ENCODE measurements at regions not wholly inside any gene's neighbourhood (a gene's known extent, or its start where the extent isn't known, plus 50 kb on each side); places are given as distances from the start of the nearest gene placed in this dataset.
A peak's percentile ranks its signal among the peaks of the same experiment; 100 is the strongest.
"Not testable (repeated sequence)": the region's sequence is repeated elsewhere in the genome, so short reads cannot be mapped to it uniquely, and the experiment has no call there.

DNA sequence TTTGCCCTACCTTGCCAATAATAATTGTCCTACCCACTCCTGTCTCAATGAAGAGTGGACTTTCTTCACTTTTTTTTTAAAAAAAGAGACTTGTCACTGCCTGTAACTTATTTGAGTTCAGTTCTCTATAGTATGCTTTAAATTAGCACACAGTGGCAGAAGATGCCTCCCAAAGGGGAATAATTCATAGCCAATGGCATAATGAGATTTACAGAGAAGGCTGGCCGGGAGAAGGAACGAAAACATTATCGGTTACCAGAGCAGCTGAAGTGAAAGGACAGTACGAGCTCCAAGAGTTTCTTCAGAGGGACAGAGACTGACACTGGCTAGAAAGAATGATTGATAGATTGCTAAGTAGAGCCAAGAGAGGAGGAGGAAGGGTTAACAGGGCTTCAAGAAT, 356.3 kb downstream of the EMP1 start:
- DNase-seq: no peak

DNA sequence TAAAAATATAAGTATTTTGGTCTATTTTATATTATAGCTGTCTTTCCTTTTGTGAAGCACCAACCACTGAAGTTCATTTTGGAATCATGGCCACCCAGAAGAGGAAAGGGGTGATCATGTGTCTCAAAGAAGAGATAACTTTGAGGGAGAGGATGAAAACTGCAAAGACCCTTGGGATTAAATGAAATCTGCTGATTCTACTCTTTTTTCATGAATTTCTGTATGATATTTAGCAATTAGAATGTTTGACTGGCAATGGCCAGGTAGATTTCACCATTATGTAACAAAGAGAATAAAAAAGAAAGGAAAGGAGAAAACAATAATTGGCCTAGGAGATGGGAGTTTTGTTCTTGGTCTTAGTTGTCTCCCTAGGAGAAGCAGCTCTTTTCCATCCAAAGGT, 350.8 kb downstream of the EMP1 start:
- no peak for DNase-seq

DNA sequence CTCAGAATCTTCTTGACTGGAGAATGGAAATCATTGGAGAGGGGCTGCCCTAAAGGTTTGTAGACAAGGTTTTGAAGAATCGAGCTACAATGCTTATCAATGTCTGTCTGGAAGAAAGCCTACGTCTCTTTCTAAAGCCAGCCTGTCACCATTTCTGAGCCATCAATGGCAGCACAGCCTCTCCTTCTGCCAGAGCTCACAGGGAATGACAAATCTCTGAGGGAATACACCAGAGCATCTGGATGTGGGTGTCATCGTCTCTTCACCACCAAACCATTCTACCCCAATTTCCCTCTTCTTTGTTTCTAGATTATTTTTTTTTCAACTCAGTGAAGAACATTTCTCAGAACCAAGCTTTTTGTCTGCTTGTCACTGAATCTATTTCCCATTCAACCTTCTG, 349.7 kb downstream of the EMP1 start:
- DNase-seq: no peak

DNA sequence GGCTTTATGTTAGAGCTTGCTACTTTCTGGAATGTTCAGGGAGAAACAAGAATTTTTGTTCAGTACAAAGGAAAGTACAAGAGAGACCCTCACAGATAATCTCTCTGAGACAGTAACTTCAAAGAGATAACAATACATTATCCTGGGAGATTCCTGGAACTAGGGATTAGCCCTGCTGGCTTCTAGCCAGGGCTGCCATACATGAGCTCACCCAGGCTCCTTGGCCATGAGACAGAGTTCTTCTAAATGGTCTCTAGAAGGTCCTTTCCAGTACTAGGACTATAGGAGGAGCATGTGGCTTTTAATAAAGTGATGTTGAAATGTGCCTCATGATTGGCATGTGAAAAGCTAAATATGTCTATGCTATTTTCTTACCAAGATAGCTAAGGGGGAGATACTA, 342.5 kb downstream of the EMP1 start:
- DNase-seq: no peak

DNA sequence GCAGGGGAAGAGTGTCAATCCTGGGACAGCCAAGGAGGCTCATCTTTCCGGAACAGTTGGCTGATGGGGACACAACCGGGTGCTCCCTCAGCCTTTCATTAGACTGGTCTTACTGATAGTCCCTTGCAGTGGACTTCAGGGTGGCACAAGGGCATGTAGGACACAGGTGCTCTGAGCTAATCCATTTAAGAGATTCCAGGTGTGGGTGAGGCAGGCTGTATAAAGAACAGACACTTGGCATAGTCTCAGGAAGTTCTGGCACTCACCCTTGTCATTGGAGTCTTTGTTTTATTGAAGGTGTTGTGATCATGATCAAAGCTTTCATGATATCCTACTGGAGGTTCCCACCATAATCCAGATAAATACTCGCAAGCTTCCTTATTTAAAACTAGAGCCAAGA, 341.6 kb downstream of the EMP1 start:
- DNase-seq: no peak

DNA sequence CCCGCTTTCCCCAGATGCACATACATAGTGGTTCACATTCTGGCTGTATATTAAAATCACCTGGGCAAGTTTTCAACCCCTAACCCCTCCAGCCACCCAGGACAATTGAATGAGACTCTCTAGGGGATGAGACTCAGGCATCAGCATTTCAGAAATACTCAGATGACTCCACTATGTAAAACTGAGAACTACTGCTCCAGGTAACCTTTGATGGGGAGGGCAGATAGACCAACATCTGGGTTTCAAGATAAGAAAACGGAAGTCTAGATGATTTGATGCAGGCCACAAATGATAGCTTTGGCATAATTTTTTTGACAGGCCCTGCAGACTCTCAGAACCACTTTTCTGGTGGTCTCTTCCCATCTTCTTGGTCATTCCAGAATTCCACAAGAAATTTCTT, 341.1 kb downstream of the EMP1 start:
- no peak for DNase-seq

DNA sequence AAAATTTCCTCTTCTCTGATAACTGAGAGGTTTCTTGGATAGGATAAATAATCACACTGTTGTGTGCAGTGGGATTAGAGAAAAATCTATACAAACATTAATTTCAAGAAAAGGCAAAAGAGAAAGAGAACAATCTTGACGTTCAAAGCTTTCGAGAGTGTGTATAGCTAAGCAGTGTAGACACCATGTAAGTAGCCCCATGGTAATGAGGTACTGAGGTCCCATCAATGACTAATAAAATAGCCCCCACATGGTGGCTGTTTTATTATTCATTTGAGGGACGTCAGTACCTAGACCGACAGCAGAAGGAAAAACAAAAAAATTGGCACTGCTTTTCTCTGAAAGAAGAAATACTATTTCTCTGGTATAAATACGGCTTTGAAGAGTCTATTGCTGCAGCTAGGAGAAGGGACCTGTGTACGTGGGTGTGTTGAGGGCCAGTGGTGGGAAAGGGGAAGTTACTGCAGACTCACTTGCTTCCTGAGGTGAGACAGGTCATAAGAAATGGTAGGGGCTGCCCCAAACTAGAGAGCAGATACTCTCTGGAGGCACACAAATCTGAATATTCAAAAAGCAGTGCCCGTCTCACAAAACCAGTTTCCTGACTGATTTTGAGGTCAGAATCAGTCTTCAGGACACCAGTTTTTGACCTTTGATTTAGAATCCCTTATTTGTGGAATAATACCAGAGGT, 339.8 kb downstream of the EMP1 start:
- peak in 1 of 2 experiments; percentile 12 for DNase-seq

DNA sequence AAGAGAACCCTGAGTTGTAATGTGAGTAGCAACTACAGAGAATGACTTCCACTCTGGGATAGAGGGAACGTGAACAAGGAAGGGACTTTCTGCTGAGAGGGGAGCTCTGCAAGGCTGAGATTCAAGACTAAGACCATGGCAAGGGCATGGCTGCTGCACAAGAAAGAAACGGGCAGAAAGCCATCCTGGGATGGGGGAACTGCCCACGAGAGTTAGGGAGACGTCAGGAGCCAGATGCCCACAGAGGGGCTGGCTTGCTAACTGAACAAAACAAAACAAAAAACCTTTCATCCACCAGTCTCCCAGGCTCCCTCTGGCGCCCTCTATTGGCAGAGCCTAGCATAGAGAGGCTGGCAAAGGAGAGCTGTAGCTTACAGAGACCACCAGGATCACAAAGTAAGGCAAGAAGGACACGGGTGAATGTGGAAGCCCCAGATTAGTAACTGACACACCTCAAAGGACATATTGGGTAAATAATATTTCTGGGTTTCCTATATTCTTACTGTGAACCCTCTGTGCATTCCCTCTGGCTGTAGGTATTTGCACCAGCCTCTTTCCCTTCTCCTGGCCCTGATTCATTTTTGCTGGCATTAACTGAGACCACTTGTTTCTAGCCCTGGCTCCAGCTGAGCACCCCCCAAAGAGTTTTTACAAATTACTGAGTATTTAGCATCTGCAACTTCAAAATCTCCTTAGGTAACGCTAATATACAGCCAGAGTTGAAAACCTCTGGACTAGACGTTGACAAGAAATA, 338.3 kb downstream of the EMP1 start:
- DNase-seq: peak; percentile 62 to 68

DNA sequence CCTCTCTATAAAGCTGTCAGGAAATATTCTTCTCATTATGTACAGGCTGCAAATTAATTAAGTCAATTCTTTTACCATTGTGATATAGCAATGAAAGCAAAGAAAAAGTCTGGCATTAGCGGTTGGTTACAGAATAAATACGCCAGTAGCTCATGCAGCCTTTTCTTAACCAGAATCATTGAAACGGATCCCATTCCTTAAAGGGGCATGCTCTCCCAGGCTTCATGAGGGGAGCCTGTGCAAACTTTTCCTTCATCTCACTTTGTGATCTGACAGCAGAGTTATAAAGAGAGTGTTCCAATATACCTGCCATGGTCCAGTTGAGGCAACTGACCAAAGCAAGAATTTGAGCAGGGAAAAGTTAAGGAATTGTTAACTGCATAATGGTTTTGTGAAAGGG, 337.7 kb downstream of the EMP1 start:
- no peak for DNase-seq

DNA sequence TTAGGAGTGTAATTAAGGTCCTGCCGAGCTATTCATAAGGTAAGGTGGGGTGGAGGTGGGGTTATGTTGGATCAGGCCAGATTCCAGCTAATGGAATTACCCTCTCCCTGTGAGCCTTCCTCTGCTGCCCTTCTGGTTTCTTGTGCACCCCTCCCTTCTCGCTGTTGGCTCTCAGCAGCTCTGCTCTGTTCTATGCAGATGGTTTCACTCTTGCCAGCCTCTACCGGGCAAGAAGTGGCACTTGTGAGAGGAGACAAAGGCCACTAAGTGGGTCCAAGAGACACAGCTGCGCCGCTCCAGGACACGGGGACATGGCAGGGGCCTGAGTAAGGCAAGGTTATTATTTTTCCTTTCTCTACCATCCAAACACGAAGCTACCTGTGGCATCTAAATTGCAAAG, 334.4 kb downstream of the EMP1 start:
- DNase-seq: no peak

DNA sequence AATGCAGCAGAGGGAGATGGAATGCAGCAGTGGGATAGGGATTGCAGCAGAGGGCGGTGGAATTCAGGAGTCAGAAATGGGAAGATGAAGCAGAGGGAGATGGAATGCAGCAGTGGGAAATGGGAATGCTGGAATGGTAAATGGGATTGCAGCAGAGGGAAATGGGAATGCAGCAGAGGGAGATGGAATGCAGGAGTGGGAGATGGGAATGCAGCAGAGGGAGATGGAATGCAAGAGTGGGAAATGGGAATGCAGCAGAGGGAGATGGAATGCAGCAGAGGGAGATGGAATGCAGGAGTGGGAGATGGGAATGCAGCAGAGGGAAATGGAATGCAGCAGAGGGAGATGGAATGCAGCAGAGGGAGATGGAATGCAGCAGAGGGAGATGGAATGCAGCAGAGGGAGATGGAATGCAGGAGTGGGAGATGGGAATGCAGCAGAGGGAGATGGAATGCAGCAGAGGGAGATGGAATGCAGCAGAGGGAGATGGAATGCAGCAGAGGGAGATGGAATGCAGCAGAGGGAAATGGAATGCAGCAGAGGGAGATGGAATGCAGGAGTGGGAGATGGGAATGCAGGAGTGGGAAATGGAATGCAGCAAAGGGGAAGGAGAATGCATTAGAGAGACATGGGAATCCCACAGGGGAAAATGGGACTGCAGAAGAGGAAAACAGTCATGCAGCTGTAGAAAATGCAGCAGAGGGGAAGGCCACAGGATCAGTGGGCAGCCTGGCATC, 329.8 kb downstream of the EMP1 start:
- not testable (repeated sequence) for DNase-seq

DNA sequence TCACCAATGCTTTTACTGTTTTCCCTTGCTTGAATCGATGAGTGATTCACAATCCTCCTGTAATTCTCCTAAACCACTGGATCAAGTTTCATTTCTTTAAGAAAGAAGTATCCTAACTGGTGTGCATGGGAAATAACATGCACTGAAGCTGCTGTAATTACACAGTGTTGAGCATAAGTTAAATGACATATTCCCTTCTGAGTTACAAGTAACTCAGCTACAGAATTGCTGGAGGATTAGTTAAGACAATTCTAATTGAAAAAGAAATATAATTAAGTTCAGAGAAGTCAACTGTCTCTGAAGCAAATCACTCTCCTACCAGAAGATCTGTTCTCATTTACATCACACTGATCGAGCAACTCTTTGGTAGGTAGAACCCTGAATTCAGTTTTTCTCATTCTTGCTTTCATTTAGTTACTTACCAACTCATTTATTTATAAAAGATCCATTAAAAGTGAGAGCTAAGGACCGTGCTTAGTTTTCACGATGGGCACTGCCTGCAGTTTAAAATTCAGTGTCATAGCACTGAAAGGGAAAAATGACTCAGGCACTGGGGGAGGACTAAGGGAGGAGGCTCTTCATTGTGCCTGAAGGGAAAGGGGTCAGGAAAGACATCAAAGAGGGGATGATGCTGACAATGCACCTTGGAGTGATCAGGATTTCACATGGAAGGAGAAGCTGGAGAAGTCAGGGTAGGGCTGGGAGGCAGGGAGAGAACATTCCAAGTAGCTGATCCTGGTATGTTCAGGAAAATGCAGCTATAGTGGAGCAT, 327.2 kb downstream of the EMP1 start:
- DNase-seq: no peak

DNA sequence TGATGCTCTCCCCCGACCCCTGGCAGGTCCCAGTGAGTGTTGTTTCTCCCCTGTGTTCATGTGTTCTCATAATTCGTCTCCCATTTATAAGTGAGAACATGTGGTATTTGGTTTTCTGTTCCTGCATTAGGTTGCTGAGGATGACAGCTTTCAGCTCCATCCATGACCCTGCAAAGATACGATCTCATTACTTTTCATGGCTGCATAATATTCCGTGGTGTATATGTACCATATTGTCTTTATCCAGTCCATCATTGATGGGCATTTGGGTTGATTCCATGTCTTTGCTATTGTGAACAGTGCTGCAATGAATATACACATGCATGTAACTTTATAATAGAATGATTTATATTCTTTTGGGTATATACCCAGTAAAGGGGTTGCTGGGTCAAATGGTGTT, 321.5 kb downstream of the EMP1 start:
- not testable (repeated sequence) for DNase-seq

DNA sequence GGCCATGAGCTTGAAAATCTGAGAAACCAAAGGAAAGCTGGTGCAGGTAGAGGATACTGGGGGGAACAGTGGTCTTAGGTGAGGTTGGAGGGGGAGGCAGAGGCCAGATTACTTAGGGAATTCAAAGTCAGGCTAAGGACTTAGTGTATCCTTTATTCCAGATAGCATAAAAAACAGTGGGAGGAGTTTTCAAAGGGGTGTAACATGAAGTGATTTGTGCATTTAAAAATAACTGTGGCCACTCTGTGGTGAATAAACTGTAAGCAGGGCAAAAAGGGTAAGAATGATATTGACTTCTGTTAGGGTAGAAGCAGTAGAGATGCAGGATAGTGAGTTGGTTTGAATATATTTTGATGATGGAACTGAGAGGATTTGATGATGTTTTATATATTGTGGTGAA, 313.2 kb downstream of the EMP1 start:
- DNase-seq: no peak

DNA sequence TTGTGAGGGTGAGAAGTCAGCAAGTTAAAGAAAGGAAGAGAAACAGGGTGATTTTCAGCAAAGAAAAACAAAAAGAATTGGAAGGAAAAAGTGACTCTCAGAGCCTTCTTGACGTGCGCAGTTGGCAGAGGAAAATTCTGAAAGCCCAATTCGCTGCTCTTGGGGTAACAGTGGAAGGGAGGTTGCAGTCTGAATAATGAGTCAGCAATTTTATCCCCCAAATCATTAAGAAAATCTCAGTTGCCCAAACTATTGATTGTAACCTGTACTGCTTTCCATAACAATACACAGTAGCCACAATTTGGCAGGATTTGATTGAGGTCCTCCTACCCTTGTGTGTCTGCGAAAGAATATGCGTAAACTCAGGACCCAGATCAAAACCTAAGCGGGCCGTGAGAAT, 309.1 kb downstream of the EMP1 start:
- DNase-seq: no peak

DNA sequence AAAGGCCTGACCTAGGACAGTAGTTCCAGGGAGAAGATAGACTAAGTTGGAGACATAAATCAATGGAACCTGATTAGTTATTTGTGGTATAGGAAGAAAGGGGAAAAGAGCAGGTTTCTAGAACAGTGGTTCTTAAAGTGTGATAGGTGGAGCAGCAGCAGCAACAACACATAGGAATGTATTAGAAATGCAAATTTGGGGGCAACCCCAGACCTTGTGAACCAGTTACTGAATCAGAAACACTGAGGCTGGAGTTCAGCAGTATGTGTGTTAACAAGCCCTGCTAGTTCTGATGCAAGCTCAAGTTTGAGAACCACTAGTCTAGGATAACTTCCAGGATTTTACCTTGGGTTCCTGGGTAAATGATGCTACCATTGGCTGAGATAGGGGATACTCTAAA, 308.7 kb downstream of the EMP1 start:
- DNase-seq: no peak

DNA sequence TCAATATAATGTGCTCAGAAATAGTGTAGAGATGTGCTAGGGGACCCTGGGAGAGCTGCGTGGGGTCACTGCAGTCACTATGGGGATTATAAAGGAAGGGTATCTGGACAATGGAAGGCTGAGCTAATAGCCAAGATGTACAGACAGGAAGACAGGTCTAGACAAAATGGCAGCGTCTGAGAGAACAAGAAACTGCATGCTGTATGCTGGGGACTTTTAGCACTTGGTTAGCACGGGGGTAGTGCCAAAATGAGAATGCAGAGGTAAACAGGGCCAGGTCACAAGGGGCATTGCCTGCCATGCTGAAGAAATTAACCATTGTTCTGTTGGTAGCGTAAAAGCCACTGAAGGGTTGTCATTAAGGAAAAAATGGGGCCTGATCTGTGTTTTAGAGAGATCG, 308.2 kb downstream of the EMP1 start:
- no peak for DNase-seq

DNA sequence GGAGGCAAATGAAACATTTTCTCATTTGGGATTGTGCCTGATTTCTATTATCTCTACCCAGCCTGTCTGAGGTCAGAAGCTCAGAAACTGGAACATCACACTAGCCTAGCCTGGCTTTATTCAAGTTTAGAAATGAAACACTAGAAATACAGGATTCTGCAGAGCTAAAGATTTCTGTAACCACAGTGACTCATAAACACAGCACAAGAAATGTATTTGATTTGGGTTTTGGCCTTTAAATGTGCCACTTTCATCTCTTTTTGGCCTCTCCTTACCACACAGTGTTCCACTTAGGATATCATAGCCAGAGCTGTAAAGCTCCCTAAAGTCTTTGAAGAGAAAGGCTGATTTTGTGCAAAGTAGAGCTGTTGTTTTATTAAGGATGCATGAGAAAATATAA, 307.5 kb downstream of the EMP1 start:
- no peak for DNase-seq

DNA sequence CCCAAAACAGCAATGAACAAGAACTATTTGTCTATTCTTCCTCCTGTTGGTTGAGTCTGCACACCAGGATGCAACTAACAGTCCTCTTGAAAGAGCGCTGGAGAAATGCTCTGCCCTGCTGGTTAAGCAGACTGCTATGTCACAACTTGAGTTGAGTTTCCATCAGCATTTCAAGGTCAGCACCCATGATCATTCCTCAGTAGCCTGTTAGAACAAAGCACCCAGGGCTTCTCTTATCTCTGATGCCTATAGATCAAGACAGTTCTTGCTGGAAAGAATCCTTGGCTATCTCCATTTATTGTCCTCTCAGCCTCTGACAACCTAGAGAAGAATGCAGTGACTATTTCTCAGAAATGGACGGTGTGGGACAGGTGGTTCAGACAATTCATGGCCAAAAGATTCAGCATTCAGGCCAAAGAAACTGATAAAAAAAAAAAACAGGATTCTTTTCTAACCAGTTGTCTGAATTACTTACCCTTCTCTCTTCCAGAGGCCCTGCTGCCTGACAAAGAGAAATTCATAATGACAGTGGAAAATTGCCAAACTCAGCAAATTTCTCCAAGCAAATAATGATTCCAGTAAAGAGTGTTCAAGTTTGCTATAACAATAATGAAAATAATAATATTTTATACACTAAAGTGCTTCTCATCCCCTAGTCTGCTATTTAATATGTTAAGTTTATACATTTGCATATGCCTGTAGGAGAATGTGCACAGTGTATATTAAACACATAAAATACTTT, 306.7 kb downstream of the EMP1 start:
- no peak for DNase-seq

DNA sequence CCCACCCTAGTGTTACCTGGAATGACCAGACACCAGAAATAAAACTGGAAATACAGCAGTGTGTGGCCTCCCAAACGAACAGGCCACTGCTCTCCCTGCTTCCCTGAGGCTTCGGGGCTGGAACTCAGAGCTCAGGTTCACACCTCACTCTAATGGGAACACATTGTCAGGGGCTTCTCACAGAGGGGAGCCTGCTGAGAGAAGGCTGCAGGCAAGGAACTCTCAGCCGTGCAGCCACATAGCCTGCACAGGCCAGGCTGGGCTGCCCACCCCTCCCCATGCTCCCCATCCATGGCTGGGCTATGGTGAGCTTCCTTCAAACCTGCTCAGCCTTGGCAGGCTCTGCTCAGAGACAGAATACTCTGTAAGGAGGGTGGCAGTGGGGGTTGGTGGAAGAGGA, 302.5 kb downstream of the EMP1 start:
- no peak for DNase-seq

DNA sequence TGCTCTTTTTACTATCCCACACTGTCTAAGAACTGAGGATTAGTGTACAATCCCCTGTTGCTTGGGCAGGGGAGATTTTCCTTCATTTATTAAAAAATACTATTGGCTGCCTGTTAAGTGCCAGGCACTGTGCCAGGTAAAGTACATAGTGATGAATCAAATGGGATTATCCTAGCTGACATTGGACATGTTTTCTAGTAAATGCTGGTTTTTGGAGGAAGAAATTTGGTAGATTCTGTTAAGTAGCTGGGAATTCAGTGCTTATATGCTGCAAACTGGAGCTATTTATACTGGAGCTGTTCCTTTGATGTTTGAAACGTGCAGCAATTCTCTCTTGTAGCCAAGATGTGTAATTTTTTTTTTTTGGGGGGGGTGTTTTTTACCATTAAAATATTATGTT, 299.6 kb downstream of the EMP1 start:
- no peak for DNase-seq

DNA sequence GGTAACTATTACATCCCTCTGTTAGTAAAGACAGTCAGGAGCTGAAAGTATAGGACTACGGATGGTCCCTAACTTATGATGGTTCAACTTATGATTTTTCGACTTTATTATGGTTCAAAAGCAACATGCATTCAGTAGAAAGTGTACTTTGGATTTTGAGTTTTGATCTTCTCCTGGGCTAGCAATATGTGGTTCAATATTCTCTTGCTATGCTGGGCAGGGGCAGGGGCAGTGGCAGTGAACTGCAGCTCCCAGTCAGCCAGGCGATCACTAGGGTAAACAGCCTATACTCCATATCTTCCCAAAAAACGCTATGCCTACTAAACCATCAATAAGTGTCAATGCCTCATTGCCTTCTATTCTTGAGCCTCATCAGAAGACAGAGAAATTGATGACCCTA, 292.7 kb downstream of the EMP1 start:
- DNase-seq: no peak

DNA sequence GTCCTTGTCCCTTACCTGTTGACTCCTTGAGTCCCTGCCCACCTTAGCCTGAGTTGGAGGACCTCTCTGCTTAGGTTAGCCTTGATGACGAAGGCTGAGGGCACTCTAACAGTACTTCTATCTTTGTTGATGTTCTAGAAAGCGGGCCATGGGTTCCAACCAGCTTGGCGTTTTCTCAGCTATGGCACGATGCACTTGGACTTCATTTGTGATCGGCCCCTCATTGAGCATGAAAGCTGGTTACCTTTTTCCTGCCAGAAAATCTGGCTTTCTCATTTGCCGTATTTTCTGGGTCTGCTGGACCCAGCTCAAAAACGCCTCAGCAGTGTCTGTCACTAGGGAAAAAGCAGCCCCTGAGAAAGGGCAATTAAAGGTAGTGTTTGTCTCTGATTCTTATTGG, 290.8 kb downstream of the EMP1 start:
- no peak for DNase-seq

Measured in activated CD4-positive, alpha-beta T cell treated with anti-CD3 and anti-CD28 coated beads, Interleukin-2, amount 50 U/mL, for 48 hours (primary cell).